ENCODE measurements at regions not wholly inside any gene's neighbourhood (a gene's known extent, or its start where the extent isn't known, plus 50 kb on each side); places are given as distances from the start of the nearest gene placed in this dataset.

GRCh38 chr6:156351346-156351966, 425.7 kb upstream of the ARID1B start:
- Mint-ChIP-seq H3K4me3 (no peak overlapping the region), H3K4me1 (no peaks in the 10 kb centered on the region), H3K27me3 (peaks cover 5% of the 10 kb centered on the region), H3K27ac (no peak overlapping the region), H3K36me3 (no peaks in the 10 kb centered on the region), H3K9me3 (peaks cover 3% of the 10 kb centered on the region)
- POLR2A ChIA-PET, result interaction anchor here (0.5 kb wide), 1 partner anchor 286 kb away, joined by 3 read pairs; no protein-coding TSS in a partner anchor
- ATAC-seq (ENCODE audit: low read depth) (no peak), DNase-seq (no peak)

- ATAC-seq (ENCODE audit: low read depth) (no peak), DNase-seq (no peak)
- Mint-ChIP-seq H3K27me3 (peaks cover 5% of the 10 kb centered on the region), H3K4me1 (no peaks in the 10 kb centered on the region), H3K4me3 (no peak overlapping the region), H3K9me3 (peaks cover 3% of the 10 kb centered on the region), H3K27ac (no peak overlapping the region), H3K36me3 (no peaks in the 10 kb centered on the region)
- POLR2A ChIA-PET, result no interaction called here
Measured at GRCh38 chr6:156350337-156350736, 426.8 kb upstream of the ARID1B start.

DNA sequence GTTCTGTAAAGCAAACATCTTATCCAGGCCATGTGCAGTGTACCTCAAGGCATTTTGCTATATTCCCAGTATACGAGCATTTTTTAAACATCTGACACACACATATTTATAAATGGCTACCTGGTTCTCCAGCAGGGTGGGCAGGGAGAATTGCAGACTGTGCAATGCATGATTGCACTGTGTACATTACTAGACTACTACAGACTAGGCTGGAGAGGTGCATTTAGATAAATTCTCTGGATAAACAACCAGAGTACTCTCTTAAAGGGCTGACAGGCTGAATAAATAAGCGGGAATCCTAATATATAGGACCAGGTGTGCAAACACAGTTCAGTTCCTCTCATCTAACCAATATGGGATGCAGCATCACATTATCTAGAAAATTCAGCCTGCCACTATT, 428.3 kb upstream of the ARID1B start:
- ATAC-seq (ENCODE audit: low read depth) (no peak), DNase-seq (no peak)
- no peaks in the 10 kb centered on the region for H3K4me1 Mint-ChIP-seq
- POLR2A ChIA-PET, result no interaction called here
- no peaks in the 10 kb centered on the region for H3K36me3 Mint-ChIP-seq
- no peak overlapping the region for H3K4me3 Mint-ChIP-seq
- H3K27me3 Mint-ChIP-seq, result peaks cover 8% of the 10 kb centered on the region
- H3K9me3 Mint-ChIP-seq, result peaks cover 3% of the 10 kb centered on the region
- no peak overlapping the region for H3K27ac Mint-ChIP-seq

- Mint-ChIP-seq H3K36me3 (no peaks in the 10 kb centered on the region), H3K9me3 (peaks cover 3% of the 10 kb centered on the region), H3K27me3 (peaks cover 8% of the 10 kb centered on the region), H3K27ac (no peak overlapping the region), H3K4me3 (no peak overlapping the region), H3K4me1 (no peaks in the 10 kb centered on the region)
- DNase-seq (no peak), ATAC-seq (ENCODE audit: low read depth) (no peak)
- POLR2A ChIA-PET, result no interaction called here
Measured at GRCh38 chr6:156348424-156348823, 428.8 kb upstream of the ARID1B start.

DNA sequence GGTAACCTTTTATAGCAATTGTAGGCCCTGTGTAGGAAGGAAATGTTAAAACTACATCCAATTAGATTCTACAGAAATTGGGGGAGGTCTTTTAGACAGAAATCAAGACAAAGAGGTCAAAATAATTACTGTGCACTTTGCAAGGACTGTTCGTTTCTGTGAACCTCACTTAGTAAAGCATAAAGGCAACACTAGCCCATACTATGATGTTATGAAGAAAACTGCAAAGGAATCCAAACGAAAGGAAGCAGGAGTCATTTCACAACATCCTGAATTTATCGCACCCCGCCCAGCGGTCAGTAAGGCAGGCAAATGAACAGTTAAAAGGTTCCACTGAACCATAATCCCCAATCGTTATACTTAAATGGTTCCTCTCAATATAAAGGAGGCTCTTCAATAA, 429.5 kb upstream of the ARID1B start:
- POLR2A ChIA-PET, result no interaction called here
- DNase-seq (no peak), ATAC-seq (ENCODE audit: low read depth) (no peak)
- H3K4me3 Mint-ChIP-seq, result no peak overlapping the region
- H3K36me3 Mint-ChIP-seq, result no peaks in the 10 kb centered on the region
- H3K4me1 Mint-ChIP-seq, result no peaks in the 10 kb centered on the region
- H3K9me3 Mint-ChIP-seq, result peaks cover 3% of the 10 kb centered on the region
- no peak overlapping the region for H3K27ac Mint-ChIP-seq
- H3K27me3 Mint-ChIP-seq, result peaks cover 8% of the 10 kb centered on the region

- no peak for DNase-seq
- no peak overlapping the region for H3K4me3 Mint-ChIP-seq
- POLR2A ChIA-PET, result no interaction called here
- peaks cover 1% of the 10 kb centered on the region for H3K9me3 Mint-ChIP-seq
- ATAC-seq (ENCODE audit: low read depth), result no peak
- no peaks in the 10 kb centered on the region for H3K4me1 Mint-ChIP-seq
- H3K27ac Mint-ChIP-seq, result no peak overlapping the region
- H3K36me3 Mint-ChIP-seq, result no peaks in the 10 kb centered on the region
- peaks cover 4% of the 10 kb centered on the region for H3K27me3 Mint-ChIP-seq
Measured at GRCh38 chr6:156347246-156347645, 429.9 kb upstream of the ARID1B start.

- DNase-seq, result no peak
- Mint-ChIP-seq H3K4me3 (no peak overlapping the region), H3K4me1 (no peaks in the 10 kb centered on the region), H3K27ac (no peak overlapping the region), H3K27me3 (peaks cover 3% of the 10 kb centered on the region), H3K36me3 (no peaks in the 10 kb centered on the region), H3K9me3 (no peaks in the 10 kb centered on the region)
- POLR2A ChIA-PET, result interaction anchor here (0.6 kb wide), 1 partner anchor 203 kb away, joined by 10 read pairs; no protein-coding TSS in a partner anchor
- ATAC-seq (ENCODE audit: low read depth), result no peak
Measured at GRCh38 chr6:156345700-156346099, 431.5 kb upstream of the ARID1B start.

DNA sequence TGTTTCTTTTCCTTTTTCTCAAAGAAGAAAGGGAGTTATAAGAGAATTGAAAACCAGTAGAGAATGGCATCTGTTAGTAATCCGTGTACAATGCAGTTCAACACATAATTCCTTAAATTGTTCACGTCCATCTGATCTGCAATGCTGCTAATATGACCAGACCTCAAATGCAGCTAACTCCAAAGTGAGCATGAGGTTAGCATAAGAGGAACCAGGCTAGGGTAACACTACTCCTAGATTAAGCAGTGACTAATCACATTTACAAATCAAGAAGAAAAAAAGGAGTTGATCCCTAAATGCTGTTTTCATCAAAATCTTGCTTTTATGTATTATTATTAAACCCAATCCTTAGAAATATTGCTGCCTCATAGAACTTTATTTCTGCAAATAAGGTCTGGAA, 432.7 kb upstream of the ARID1B start:
- POLR2A ChIA-PET, result no interaction called here
- no peak for ATAC-seq (ENCODE audit: low read depth)
- Mint-ChIP-seq H3K36me3 (no peaks in the 10 kb centered on the region), H3K4me3 (no peak overlapping the region), H3K27me3 (peaks cover 3% of the 10 kb centered on the region), H3K4me1 (no peaks in the 10 kb centered on the region), H3K9me3 (no peaks in the 10 kb centered on the region), H3K27ac (no peak overlapping the region)
- DNase-seq, result no peak

- Mint-ChIP-seq H3K9me3 (peaks cover 7% of the 10 kb centered on the region), H3K27me3 (no peaks in the 10 kb centered on the region), H3K36me3 (peaks cover 2% of the 10 kb centered on the region), H3K4me3 (no peak overlapping the region), H3K27ac (no peak overlapping the region), H3K4me1 (no peaks in the 10 kb centered on the region)
- no peak for ATAC-seq (ENCODE audit: low read depth)
- POLR2A ChIA-PET, result no interaction called here
- DNase-seq, result no peak
Measured at GRCh38 chr6:156337801-156338200, 439.4 kb upstream of the ARID1B start.

DNA sequence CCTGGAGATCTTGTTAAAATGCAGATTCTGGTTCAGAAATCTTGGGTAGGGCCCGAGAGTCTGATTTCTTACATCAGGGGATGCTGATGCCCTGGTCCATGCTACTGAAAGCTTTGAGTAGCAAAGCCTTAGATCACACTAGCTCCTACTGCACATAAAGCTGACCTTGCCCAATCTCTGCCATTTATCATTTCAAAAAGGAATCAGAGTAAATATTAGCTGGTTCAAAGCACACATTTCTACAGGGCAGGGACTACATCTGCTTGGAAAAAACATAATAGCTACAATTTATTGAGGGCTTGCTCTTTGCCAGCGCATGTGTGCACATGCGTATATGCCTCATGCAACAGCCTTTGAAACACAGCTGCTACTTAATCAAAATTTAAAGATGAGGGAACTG, 440.4 kb upstream of the ARID1B start:
- Mint-ChIP-seq H3K4me1 (no peaks in the 10 kb centered on the region), H3K27me3 (no peaks in the 10 kb centered on the region), H3K27ac (no peak overlapping the region), H3K4me3 (no peak overlapping the region), H3K36me3 (peaks cover 2% of the 10 kb centered on the region), H3K9me3 (peaks cover 11% of the 10 kb centered on the region)
- POLR2A ChIA-PET, result no interaction called here
- DNase-seq, result no peak
- ATAC-seq (ENCODE audit: low read depth), result no peak

DNA sequence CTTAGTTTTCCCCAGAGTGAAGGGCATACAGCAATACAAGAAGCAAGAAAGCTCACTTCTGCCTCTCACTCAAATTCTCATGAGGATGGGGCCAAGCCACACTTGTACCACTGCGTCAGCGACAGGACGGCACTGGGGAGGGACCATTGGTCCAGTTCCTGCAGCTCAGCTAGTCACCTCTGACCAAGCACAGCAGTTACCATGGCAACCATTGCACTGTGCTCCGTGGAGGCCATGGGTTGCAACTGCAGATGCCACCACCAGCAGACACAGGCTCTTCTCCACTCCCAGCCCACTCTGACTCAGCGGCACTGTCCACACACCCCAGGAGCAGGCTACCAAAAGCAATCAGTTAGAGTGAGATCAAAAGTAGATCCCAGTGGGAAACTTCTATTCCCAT, 441.1 kb upstream of the ARID1B start:
- no peak overlapping the region for H3K4me3 Mint-ChIP-seq
- ATAC-seq (ENCODE audit: low read depth) (no peak), DNase-seq (no peak)
- POLR2A ChIA-PET, result no interaction called here
- peaks cover 2% of the 10 kb centered on the region for H3K36me3 Mint-ChIP-seq
- H3K27me3 Mint-ChIP-seq, result no peaks in the 10 kb centered on the region
- H3K27ac Mint-ChIP-seq, result no peak overlapping the region
- H3K9me3 Mint-ChIP-seq, result peaks cover 16% of the 10 kb centered on the region
- no peaks in the 10 kb centered on the region for H3K4me1 Mint-ChIP-seq

DNA sequence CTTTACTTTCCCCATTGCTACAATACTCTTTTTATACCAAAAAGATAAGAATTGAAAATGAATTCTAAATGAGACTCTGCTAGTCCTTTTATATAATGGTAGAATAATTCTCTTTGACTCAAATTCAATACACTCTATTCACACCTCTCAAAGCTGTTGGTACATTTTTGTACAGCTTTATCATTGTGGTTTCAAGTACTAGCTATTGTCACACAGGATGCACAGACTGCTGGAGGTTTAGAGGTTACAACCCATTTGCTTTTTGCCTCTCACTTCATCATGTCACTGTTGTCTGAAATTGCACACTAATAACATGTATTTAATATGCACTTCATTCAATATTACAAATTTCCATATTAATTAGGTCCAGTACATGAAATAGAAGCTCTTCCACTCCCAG, 442.2 kb upstream of the ARID1B start:
- Mint-ChIP-seq H3K27me3 (no peaks in the 10 kb centered on the region), H3K27ac (no peak overlapping the region), H3K36me3 (peaks cover 2% of the 10 kb centered on the region), H3K9me3 (peaks cover 19% of the 10 kb centered on the region), H3K4me3 (no peak overlapping the region), H3K4me1 (no peaks in the 10 kb centered on the region)
- ATAC-seq (ENCODE audit: low read depth) (no peak), DNase-seq (no peak)
- POLR2A ChIA-PET, result no interaction called here

- POLR2A ChIA-PET, result no interaction called here
Measured at GRCh38 chr6:156319707-156320106, 457.5 kb upstream of the ARID1B start.

DNA sequence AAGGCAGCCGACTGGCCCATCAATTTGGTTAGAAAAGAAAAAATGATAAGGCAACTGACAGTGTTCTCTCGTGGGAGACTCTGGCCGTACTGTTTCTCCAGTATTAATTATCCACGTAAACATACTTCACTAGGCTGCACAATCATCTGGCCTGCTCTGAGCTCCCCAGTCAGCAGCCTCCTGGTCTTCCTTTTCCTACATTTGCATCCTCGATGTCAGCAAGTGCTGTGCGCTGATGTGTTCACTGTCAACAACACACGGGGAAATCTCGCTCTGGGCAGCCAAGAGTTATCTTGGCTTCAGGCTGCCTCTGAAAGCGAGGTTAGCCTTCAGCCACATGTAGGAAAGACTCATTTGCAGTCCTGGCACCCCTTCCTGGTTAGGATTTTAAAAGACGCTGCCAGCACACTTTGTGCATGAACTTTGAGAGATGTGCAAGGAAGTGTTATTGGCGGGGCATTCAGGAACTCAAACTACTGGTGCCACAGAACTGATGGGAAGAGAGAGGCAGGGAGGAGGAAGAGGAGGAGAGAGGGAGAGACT, 460.5 kb upstream of the ARID1B start:
- Mint-ChIP-seq H3K27ac (no peak overlapping the region), H3K4me3 (no peak overlapping the region), H3K36me3 (peaks cover 2% of the 10 kb centered on the region), H3K27me3 (peaks cover 4% of the 10 kb centered on the region), H3K4me1 (no peaks in the 10 kb centered on the region), H3K9me3 (peaks cover 4% of the 10 kb centered on the region)
- POLR2A ChIA-PET, result no interaction called here
- no peak for DNase-seq
- ATAC-seq (ENCODE audit: low read depth), result no peak

More at GRCh38 chr6:156319707-156320106, 457.5 kb upstream of the ARID1B start:
- H3K4me3 Mint-ChIP-seq, result no peak overlapping the region
- DNase-seq (no peak), ATAC-seq (ENCODE audit: low read depth) (no peak)
- peaks cover 7% of the 10 kb centered on the region for H3K27me3 Mint-ChIP-seq
- H3K4me1 Mint-ChIP-seq, result no peaks in the 10 kb centered on the region
- H3K27ac Mint-ChIP-seq, result no peak overlapping the region
- H3K36me3 Mint-ChIP-seq, result peaks cover 2% of the 10 kb centered on the region
- peaks cover 4% of the 10 kb centered on the region for H3K9me3 Mint-ChIP-seq

All from activated naive CD8-positive, alpha-beta T cell treated with anti-CD3 and anti-CD28 coated beads, Interleukin-2, amount 10 ng/mL, durations not matched to agents 7 days and 5 days (primary cell).